HepG2 (cell line): ENCODE measurements at regions not wholly inside any gene's neighbourhood (a gene's known extent, or its start where the extent isn't known, plus 50 kb on each side); places are given as distances from the start of the nearest gene placed in this dataset.

Source experiments
- ATAC-seq: fragments of 200-7000 bp; cut with Tn5 transposase; 3 replicates; pipeline ENCODE4 v1.9.1; 2020; ENCODE audit warnings: mild to moderate bottlenecking, moderate library complexity
- BruUV-seq: library from RNA; stranded (reverse); fragments of 400-500 nt; replicated peaks from 2 replicates; lab custom pipeline; 2021; lab: Mats Ljungman, UMichigan
- CTCF ChIA-PET: fragments of 300-600 bp; formaldehyde crosslinking; extraction: SDS; loops from one replicate; lab custom pipeline; 2021; ENCODE audit warnings: low total read pairs, inconsistent platforms, low intra/inter-chr PET ratio; lab: Yijun Ruan, JAX
- POLR2A ChIA-PET: fragments of 350-600 bp; sonication (Branson Sonifier 250); formaldehyde crosslinking; loops from one replicate; lab custom pipeline; 2020; ENCODE audit warnings: antibody characterized with exemption, inconsistent platforms; lab: Yijun Ruan, JAX
- DNase-seq: peaks from one replicate; pipeline ENCODE4 v3.0.0-alpha.2; 2015; ENCODE audit warnings: low spot score
- FAIRE-seq: peaks from 3 replicates; lab custom pipeline; 2011; peaks lifted over from hg19 to GRCh38; lab: Jason Lieb, UNC
- H2AFZ ChIP-seq: one replicate; pipeline ENCODE4 v1.6.1; 2011; ENCODE audit warnings: low read length, inconsistent platforms
- H3K27ac ChIP-seq: fragments of 300-600 bp; 3 replicates; pipeline ENCODE4 v1.8.0; 2011; ENCODE audit warnings: mixed run types, mild to moderate bottlenecking, mixed read lengths, low read length, inconsistent platforms; ENCODE audit not compliant: insufficient read depth; ENCODE audit errors: extremely low read length
- H3K27me3 ChIP-seq, 2 experiments: fragments of 200-600 bp in 1 of 2; 2 replicates in 1 of 2; 3 replicates in 1 of 2; pipeline versions ENCODE4 v1.6.0 to v1.8.0; 2011; ENCODE audit warnings: low read length in 2 of 2, mild to moderate bottlenecking in 2 of 2, moderate library complexity in 2 of 2, inconsistent platforms in 1 of 2; ENCODE audit not compliant: insufficient read depth in 2 of 2, control insufficient read depth in 1 of 2
- H3K36me3 ChIP-seq, 2 experiments: fragments of 200-600 bp in 1 of 2; replicated peaks in 1 of 2; 2 replicates in 1 of 2; 3 replicates in 1 of 2; pipeline versions ENCODE4 v1.5.1 to v1.8.0; 2011; ENCODE audit warnings: low read length in 2 of 2, inconsistent platforms in 1 of 2; ENCODE audit not compliant: insufficient read depth in 2 of 2, control insufficient read depth in 1 of 2
- H3K4me1 ChIP-seq: 2 replicates; pipeline ENCODE4 v1.5.1; 2012; ENCODE audit warnings: low read length, inconsistent platforms; ENCODE audit not compliant: insufficient read depth
- H3K4me2 ChIP-seq: 2 replicates; pipeline ENCODE4 v1.6.0; 2011; ENCODE audit warnings: low read depth, low read length, inconsistent platforms
- H3K4me3 ChIP-seq, 3 experiments: fragments of 200-600 bp in 1 of 3; sonication (generic), shearing (Covaris generic) in 1 of 3; replicated peaks in 1 of 3; 2 replicates each; pipeline ENCODE4 v1.5.1; 2011 to 2016; ENCODE audit warnings: low read length in 3 of 3, inconsistent platforms in 2 of 3, low read depth in 2 of 3, mild to moderate bottlenecking in 2 of 3, control low read depth in 1 of 3, mixed read lengths in 1 of 3; ENCODE audit not compliant: insufficient read depth in 1 of 3
- H3K79me2 ChIP-seq: one replicate; pipeline ENCODE4 v1.6.1; 2011; ENCODE audit warnings: low read length, inconsistent platforms; ENCODE audit not compliant: insufficient read depth
- H3K9ac ChIP-seq: 2 replicates; pipeline ENCODE4 v1.6.0; 2011; ENCODE audit warnings: mild to moderate bottlenecking, low read depth, low read length, inconsistent platforms; ENCODE audit not compliant: insufficient read depth
- H3K9me3 ChIP-seq: 2 replicates; pipeline ENCODE4 v1.5.1; 2012; ENCODE audit warnings: mild to moderate bottlenecking, low read length
- H4K20me1 ChIP-seq: 2 replicates; pipeline ENCODE4 v1.6.0; 2011; ENCODE audit warnings: inconsistent platforms, mild to moderate bottlenecking, low read length, moderate library complexity; ENCODE audit not compliant: insufficient read depth
- ATF5 ChIP-seq: sonication (generic); formaldehyde crosslinking; IDR thresholded peaks from 2 replicates; pipeline ENCODE4 v1.4.0; 2020; ENCODE audit warnings: mild to moderate bottlenecking, low read depth, missing genetic modification reagents
- BATF2 ChIP-seq: sonication (generic); formaldehyde crosslinking; IDR thresholded peaks from 2 replicates; pipeline ENCODE4 v1.8.0; 2022; ENCODE audit warnings: mild to moderate bottlenecking, missing genetic modification reagents, moderate library complexity
- CHD2 ChIP-seq: IDR thresholded peaks from 2 replicates; pipeline ENCODE4 v1.6.1; 2011; ENCODE audit warnings: low read depth, low read length, improper control_type of control experiment
- PHF20 ChIP-seq: sonication (generic); formaldehyde crosslinking; IDR thresholded peaks from 2 replicates; pipeline ENCODE4 v1.5.0; 2020; ENCODE audit warnings: mild to moderate bottlenecking, missing genetic modification reagents
- POGZ ChIP-seq: sonication (generic); formaldehyde crosslinking; IDR thresholded peaks from 2 replicates; pipeline ENCODE4 v1.4.0; 2020; ENCODE audit warnings: mild to moderate bottlenecking, missing genetic modification reagents
- RERE ChIP-seq: IDR thresholded peaks from 2 replicates; pipeline ENCODE4 v1.6.1; 2016; ENCODE audit warnings: low read depth, missing genetic modification reagents, missing compliant biosample characterization
- RFX3 ChIP-seq: IDR thresholded peaks from 2 replicates; pipeline ENCODE4 v1.6.1; 2016; ENCODE audit warnings: missing biosample characterization, missing genetic modification reagents
- ZNF251 ChIP-seq: sonication (generic); formaldehyde crosslinking; IDR thresholded peaks from 2 replicates; pipeline ENCODE4 v1.9.0; 2021; ENCODE audit warnings: mild to moderate bottlenecking, missing genetic modification reagents
- ZNF615 ChIP-seq: sonication (generic); formaldehyde crosslinking; IDR thresholded peaks from 2 replicates; pipeline ENCODE4 v1.5.0; 2020; ENCODE audit warnings: mild to moderate bottlenecking, missing genetic modification reagents, borderline replicate concordance
- ZNF616 ChIP-seq: sonication (generic); formaldehyde crosslinking; IDR thresholded peaks from 2 replicates; pipeline ENCODE4 v1.5.0; 2020; ENCODE audit warnings: low read depth, mild to moderate bottlenecking, missing genetic modification reagents
- ZNF639 ChIP-seq: conservative IDR thresholded peaks from 2 replicates; pipeline ENCODE4 v1.6.1; 2018; ENCODE audit warnings: missing genetic modification reagents
- ZNF704 ChIP-seq: sonication (generic); formaldehyde crosslinking; IDR thresholded peaks from 2 replicates; pipeline ENCODE4 v1.8.1; 2023; ENCODE audit warnings: mild to moderate bottlenecking, inconsistent platforms, moderate library complexity, missing genetic modification reagents, borderline replicate concordance
- ZNF775 ChIP-seq: sonication (generic); formaldehyde crosslinking; IDR thresholded peaks from 2 replicates; pipeline ENCODE4 v1.4.0; 2020; ENCODE audit warnings: missing genetic modification reagents, mild to moderate bottlenecking, moderate library complexity, borderline replicate concordance
- ZNF784 ChIP-seq: sonication (generic); formaldehyde crosslinking; IDR thresholded peaks from 2 replicates; pipeline ENCODE4 v1.5.1; 2020; ENCODE audit warnings: missing genetic modification reagents, mild to moderate bottlenecking, borderline replicate concordance
- in situ Hi-C: cut with HindIII; loops from 2 replicates; pipeline ENCODE4 v1.10.0; 2017; ENCODE audit warnings: low pct_unique_long_range_greater_than_20kb; ENCODE audit not compliant: extremely low pct_ligation_motif_present
- intact Hi-C: fragments of 100-400 bp; cut with micrococcal nuclease; formaldehyde crosslinking; loops from one replicate; pipeline ENCODE4 v1.10.0; 2022; ENCODE audit not compliant: unreplicated experiment

GRCh38 chr3:174403831-174404230, 455.3 kb upstream of the NAALADL2 start:
- H3K4me1 ChIP-seq, result no peaks in the 10 kb centered on the region
- H3K9ac ChIP-seq, result no peak overlapping the region
- DNase-seq (no peak), ATAC-seq (no peak), FAIRE-seq (no peak)
- no peaks in the 10 kb centered on the region for H3K27me3 ChIP-seq
- no peaks in the 10 kb centered on the region for H4K20me1 ChIP-seq
- no TSS peak for BruUV-seq
- no peak overlapping the region for H3K4me2 ChIP-seq
- no peak overlapping the region for H3K27ac ChIP-seq
- ChIA-PET CTCF (no interaction called here), POLR2A (no interaction called here)
- no peaks in the 10 kb centered on the region for H3K9me3 ChIP-seq
- no peak overlapping the region for H2AFZ ChIP-seq
- no peak overlapping the region for H3K4me3 ChIP-seq
- in situ Hi-C loops, result no loop called here
- H3K36me3 ChIP-seq, result no peaks in the 10 kb centered on the region
- no peaks in the 10 kb centered on the region for H3K79me2 ChIP-seq
- intact Hi-C loops, result no loop called here
- TF ChIP-seq CHD2 (no peak), PHF20 (CRISPR knock-in tag) (no peak), ZNF639 (CRISPR knock-in tag) (no peak), ZNF775 (no peak), RERE (CRISPR knock-in tag) (no peak), ZNF615 (CRISPR knock-in tag) (no peak), ZNF784 (CRISPR knock-in tag) (no peak), ZNF251 (CRISPR knock-in tag) (no peak), ZNF616 (CRISPR knock-in tag) (no peak), ATF5 (CRISPR knock-in tag) (no peak), BATF2 (CRISPR knock-in tag) (no peak), RFX3 (no peak), ZNF704 (CRISPR knock-in tag) (no peak), POGZ (CRISPR knock-in tag) (no peak)
